ENCODE measurements at regions not wholly inside any gene's neighbourhood (a gene's known extent, or its start where the extent isn't known, plus 50 kb on each side); places are given as distances from the start of the nearest gene placed in this dataset.

DNA sequence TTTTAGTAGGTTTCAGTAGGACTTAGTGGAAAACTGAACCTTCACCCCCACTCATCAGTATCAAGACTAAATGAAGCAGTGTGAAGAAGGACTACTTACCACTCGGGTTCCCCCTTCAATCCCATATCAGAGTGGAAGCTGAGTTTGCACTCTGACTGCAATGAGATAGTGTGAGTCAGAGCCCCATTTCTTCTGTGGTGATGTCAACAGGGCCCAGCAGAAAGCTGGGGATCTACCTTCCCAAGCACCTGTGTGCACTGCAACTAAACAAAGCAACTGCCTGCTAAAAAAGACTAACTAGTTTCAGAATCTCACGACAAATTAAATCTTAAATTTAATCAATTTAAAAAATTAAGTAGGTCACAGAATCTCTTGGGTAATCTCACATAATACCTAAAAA, 1837.0 kb upstream of the PCDH7 start:
- DNase-seq (ENCODE audit: low read depth, low spot score) = no peak
- Mint-ChIP-seq H3K27ac (ENCODE audit: unreplicated experiment) (no peak overlapping the region), H3K27me3 (ENCODE audit: low read depth) (no peaks in the 10 kb centered on the region), H3K36me3 (ENCODE audit: low read depth) (no peaks in the 10 kb centered on the region), H3K9me3 (peaks cover 3% of the 10 kb centered on the region), H3K4me3 (no peak overlapping the region), H3K4me1 (no peaks in the 10 kb centered on the region)
- TF ChIP-seq, protein P1, sequence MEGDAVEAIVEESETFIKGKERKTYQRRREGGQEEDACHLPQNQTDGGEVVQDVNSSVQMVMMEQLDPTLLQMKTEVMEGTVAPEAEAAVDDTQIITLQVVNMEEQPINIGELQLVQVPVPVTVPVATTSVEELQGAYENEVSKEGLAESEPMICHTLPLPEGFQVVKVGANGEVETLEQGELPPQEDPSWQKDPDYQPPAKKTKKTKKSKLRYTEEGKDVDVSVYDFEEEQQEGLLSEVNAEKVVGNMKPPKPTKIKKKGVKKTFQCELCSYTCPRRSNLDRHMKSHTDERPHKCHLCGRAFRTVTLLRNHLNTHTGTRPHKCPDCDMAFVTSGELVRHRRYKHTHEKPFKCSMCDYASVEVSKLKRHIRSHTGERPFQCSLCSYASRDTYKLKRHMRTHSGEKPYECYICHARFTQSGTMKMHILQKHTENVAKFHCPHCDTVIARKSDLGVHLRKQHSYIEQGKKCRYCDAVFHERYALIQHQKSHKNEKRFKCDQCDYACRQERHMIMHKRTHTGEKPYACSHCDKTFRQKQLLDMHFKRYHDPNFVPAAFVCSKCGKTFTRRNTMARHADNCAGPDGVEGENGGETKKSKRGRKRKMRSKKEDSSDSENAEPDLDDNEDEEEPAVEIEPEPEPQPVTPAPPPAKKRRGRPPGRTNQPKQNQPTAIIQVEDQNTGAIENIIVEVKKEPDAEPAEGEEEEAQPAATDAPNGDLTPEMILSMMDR (conservative IDR thresholded peaks at IDR 0.05) = no peak

DNA sequence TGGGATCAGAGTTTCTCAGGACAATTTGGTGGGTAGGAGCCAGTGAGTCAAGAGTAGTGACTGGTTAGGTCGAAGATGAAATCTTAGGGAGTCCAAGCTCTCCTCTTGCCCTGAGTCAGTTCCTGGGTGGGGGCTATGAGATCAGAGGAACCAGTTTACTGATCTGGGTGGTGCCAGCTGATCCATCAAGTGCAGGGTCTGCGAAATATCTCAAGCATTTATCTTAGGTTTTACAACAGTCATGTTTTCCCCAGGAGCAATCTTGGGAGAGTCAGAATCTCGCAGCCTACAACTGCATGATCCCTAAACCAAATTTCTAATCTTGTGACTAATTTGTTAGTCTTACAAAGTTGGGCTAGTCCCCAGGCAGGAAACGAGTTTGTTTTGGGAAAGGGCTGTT, 1833.2 kb upstream of the PCDH7 start:
- Mint-ChIP-seq H3K27ac (ENCODE audit: unreplicated experiment) (no peak overlapping the region), H3K36me3 (ENCODE audit: low read depth) (no peaks in the 10 kb centered on the region), H3K4me3 (no peak overlapping the region), H3K27me3 (ENCODE audit: low read depth) (no peaks in the 10 kb centered on the region), H3K9me3 (peaks cover 3% of the 10 kb centered on the region), H3K4me1 (no peaks in the 10 kb centered on the region)
- DNase-seq (ENCODE audit: low read depth, low spot score) = no peak
- TF ChIP-seq, protein P1 (conservative IDR thresholded peaks at IDR 0.05) = no peak

DNA sequence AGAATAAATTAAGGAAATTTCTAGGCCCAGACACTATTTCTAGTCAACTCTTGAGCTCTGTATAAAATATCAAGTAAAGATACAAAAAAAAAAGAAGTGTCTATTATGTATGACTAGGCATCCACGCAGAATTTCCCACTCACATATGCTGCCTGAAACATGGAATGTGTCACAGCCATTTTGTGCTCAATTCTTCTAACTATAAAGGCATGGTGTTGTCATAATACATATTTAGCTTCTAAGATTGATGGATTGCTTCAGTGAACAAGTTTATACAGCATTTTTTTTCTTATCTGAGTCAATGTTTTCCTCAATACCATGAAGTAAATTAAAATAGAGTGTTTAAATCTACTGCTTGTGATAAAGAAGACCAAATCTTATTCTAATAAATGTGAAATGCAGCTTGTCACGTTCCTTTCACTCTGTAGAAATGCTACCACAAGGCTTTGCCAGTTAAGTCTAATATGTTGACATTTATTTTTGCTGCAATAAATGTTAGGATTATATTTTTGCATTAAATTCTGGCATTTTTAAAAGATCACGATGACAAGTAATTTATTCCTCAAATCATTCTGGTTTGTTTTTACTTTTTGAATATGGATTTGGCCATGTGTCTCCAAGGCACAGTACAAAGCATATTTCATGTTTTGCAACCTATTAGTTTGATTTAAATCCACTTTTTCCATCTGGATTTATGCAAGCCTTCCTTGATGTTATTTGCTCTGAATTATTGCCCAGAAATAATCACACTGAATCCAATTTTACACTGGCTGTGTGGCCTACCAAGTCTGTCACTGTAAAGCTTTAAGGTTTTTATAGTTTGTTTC, 1829.0 kb upstream of the PCDH7 start:
- no peak overlapping the region for H3K27ac Mint-ChIP-seq (ENCODE audit: unreplicated experiment)
- H3K4me3 Mint-ChIP-seq = no peak overlapping the region
- no peaks in the 10 kb centered on the region for H3K4me1 Mint-ChIP-seq
- TF ChIP-seq, protein P1 (conservative IDR thresholded peaks at IDR 0.05) = no peak
- H3K9me3 Mint-ChIP-seq = peaks cover 4% of the 10 kb centered on the region
- H3K27me3 Mint-ChIP-seq (ENCODE audit: low read depth) = no peaks in the 10 kb centered on the region
- DNase-seq (ENCODE audit: low read depth, low spot score) = no peak
- H3K36me3 Mint-ChIP-seq (ENCODE audit: low read depth) = no peaks in the 10 kb centered on the region

DNA sequence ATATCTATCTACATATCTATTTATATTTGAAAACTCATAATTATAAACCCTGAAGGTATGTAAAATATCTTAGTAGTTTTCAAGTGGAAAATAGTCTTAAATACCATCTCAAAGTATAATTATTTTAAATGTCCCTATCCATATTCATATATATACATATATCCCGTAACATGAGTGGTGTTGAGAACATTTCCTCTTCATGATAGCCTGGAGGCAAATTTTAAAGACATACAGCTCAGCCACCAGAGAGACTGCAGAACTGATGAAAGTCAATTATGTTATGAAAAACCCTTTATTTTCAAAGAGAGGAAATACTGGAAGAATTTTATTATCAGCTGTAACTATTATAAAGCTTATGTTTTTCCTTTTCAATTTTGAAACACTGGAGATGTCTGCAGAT, 1806.7 kb upstream of the PCDH7 start:
- Mint-ChIP-seq H3K36me3 (ENCODE audit: low read depth) (no peaks in the 10 kb centered on the region), H3K9me3 (peaks cover 2% of the 10 kb centered on the region), H3K27ac (ENCODE audit: unreplicated experiment) (no peak overlapping the region), H3K27me3 (ENCODE audit: low read depth) (no peaks in the 10 kb centered on the region), H3K4me1 (no peaks in the 10 kb centered on the region), H3K4me3 (no peak overlapping the region)
- TF ChIP-seq, protein P1 (conservative IDR thresholded peaks at IDR 0.05) = no peak
- DNase-seq (ENCODE audit: low read depth, low spot score) = no peak

DNA sequence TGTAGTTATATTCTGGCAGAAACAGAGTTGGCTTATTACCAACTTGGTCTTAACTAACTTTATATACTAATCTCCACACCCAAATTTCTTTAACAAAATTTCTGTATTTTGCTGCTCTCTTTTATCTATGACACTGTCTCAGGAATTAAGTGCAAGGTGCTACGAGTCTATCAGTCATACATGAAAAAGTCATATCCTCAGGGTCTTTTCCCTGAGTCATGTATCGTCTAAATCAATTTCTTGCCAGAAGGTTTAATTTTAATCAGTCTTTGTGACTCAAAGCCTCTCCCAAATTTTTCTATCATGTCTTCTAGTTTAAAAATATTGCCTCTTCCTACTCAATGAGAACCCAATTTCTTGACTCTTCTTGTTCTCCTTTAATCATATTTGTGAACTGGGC, 1803.6 kb upstream of the PCDH7 start:
- TF ChIP-seq, protein P1 (conservative IDR thresholded peaks at IDR 0.05) = no peak
- no peak overlapping the region for H3K4me3 Mint-ChIP-seq
- no peak for DNase-seq (ENCODE audit: low read depth, low spot score)
- no peaks in the 10 kb centered on the region for H3K27me3 Mint-ChIP-seq (ENCODE audit: low read depth)
- no peaks in the 10 kb centered on the region for H3K36me3 Mint-ChIP-seq (ENCODE audit: low read depth)
- peaks cover 4% of the 10 kb centered on the region for H3K9me3 Mint-ChIP-seq
- no peaks in the 10 kb centered on the region for H3K4me1 Mint-ChIP-seq
- no peak overlapping the region for H3K27ac Mint-ChIP-seq (ENCODE audit: unreplicated experiment)

All from neural crest cell (in vitro differentiated cells).